PC-3 (cell line): ENCODE measurements at regions not wholly inside any gene's neighbourhood (a gene's known extent, or its start where the extent isn't known, plus 50 kb on each side); places are given as distances from the start of the nearest gene placed in this dataset.
"Not testable (repeated sequence)": the region's sequence is repeated elsewhere in the genome, so short reads cannot be mapped to it uniquely, and the experiment has no call there.

Experiments used
- EZH2phosphoT487 ChIP-seq: fragments of 300-600 bp; sonication (generic); IDR thresholded peaks from 2 replicates; pipeline ENCODE4 v1.6.1; 2018; ENCODE audit warnings: mild to moderate bottlenecking, antibody characterized with exemption, low read length, borderline replicate concordance
- TF ChIP-seq, protein P1 (sequence below): fragments of 300-600 bp; sonication (generic); conservative IDR thresholded peaks from 2 replicates; pipeline ENCODE4 v1.5.1; 2017; ENCODE audit warnings: antibody characterized with exemption, low read depth, mild to moderate bottlenecking, low read length

DNA sequence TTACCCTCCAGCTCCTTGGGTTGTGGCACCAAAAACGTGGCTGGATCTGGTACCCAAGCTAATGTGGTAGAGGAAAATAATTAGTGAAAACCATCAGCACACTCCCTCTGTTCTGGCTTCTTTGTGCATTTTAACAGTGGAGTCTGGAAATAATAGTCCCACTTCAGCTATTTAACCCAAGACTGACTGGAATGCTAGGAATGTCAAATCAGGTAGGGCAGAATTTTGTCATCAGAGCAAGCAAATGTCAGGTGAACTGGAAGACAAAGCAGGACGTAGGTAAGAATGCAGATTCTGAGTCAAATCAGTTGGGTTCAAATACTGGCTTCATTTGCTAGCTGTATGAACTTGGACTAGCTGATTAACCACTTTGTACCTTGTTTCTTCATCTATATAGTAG, 144.0 kb upstream of the SPATA31A3 start:
- TF ChIP-seq, protein P1, sequence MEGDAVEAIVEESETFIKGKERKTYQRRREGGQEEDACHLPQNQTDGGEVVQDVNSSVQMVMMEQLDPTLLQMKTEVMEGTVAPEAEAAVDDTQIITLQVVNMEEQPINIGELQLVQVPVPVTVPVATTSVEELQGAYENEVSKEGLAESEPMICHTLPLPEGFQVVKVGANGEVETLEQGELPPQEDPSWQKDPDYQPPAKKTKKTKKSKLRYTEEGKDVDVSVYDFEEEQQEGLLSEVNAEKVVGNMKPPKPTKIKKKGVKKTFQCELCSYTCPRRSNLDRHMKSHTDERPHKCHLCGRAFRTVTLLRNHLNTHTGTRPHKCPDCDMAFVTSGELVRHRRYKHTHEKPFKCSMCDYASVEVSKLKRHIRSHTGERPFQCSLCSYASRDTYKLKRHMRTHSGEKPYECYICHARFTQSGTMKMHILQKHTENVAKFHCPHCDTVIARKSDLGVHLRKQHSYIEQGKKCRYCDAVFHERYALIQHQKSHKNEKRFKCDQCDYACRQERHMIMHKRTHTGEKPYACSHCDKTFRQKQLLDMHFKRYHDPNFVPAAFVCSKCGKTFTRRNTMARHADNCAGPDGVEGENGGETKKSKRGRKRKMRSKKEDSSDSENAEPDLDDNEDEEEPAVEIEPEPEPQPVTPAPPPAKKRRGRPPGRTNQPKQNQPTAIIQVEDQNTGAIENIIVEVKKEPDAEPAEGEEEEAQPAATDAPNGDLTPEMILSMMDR: not testable (repeated sequence)
- not testable (repeated sequence) for TF ChIP-seq EZH2phosphoT487
